AG04450 (cell line): ENCODE measurements at regions not wholly inside any gene's neighbourhood (a gene's known extent, or its start where the extent isn't known, plus 50 kb on each side); places are given as distances from the start of the nearest gene placed in this dataset.

ENCODE experiments used
- CTCF ChIA-PET: fragments of 300-600, 350-600 bp; formaldehyde crosslinking; extraction: SDS; loops from one replicate; lab custom pipeline; 2022; ENCODE audit warnings: antibody characterized with exemption, inconsistent platforms; lab: Charles Lee
- POLR2A ChIA-PET: fragments of 350-600 bp; formaldehyde crosslinking; extraction: SDS; loops from one replicate; lab custom pipeline; 2021; ENCODE audit warnings: antibody characterized with exemption, inconsistent platforms; lab: Yijun Ruan, JAX
- DNase-seq: peaks from one replicate; pipeline ENCODE4 v3.0.0-alpha.2; 2011; ENCODE audit warnings: low read depth, low spot score
- H3K27ac ChIP-seq: one replicate; pipeline ENCODE4 v1.5.1; 2012; ENCODE audit warnings: low read depth, low read length, control low read depth
- H3K27me3 ChIP-seq: one replicate; pipeline ENCODE4 v1.6.0; 2012; ENCODE audit warnings: low read length; ENCODE audit not compliant: control insufficient read depth, insufficient read depth
- H3K4me3 ChIP-seq: 2 replicates; pipeline ENCODE4 v1.5.1; 2011; ENCODE audit warnings: mild to moderate bottlenecking, low read depth, low read length, control low read depth
- H3K9me3 ChIP-seq: 2 replicates; pipeline ENCODE4 v1.5.1; 2012; ENCODE audit warnings: low read length; ENCODE audit not compliant: control insufficient read depth, insufficient read depth
- CTCF ChIP-seq: IDR thresholded peaks from 2 replicates; pipeline ENCODE4 v1.5.1; 2011; ENCODE audit warnings: low read depth, low read length, control low read depth, inconsistent platforms

DNA sequence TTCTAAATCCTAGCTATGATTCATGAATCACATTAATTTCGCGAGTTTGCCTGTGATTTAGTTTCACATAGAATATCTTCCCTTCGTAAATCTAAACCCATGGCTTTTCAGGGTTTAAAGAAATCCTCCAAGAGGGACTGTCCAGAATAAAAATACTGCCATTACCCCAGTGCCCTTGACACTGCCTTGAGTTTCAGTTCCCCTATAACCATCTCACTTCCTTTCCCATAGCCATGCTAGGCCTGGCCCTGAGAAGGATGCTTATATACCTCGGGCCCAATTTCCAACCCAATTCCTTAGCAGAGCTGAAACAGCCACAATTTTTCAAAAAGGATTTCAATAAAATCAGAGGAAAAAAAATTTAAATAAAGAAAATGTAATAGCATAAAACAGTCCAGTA, 697.3 kb downstream of the FRK start:
- H3K27ac ChIP-seq, result no peak overlapping the region
- ChIA-PET CTCF (no interaction called here), POLR2A (no interaction called here)
- H3K27me3 ChIP-seq, result no peaks in the 10 kb centered on the region
- no peak overlapping the region for H3K4me3 ChIP-seq
- no peak for TF ChIP-seq CTCF
- no peak for DNase-seq
- H3K9me3 ChIP-seq, result no peaks in the 10 kb centered on the region; the same call in 1 of the 2 replicates

DNA sequence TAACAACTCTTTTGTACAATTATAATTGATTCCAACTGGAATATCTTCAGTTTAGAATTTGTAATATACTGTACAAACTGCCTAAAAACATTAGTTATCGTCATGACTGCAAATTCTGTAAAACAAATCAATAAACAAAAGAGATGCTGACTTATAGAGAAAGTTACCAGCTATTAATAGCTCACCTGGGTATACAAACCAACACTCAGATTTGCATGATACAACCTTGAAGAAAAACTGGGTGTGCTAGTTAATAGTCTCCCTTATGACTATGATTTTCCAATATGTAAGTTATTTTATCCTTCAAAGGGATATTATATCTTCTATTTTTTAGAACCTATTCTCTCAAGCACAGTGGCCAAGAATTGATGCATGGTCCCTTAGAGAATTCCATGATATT, 698.5 kb downstream of the FRK start:
- Histone ChIP-seq H3K9me3 (no peaks in the 10 kb centered on the region; the same call in 1 of the 2 replicates), H3K4me3 (no peak overlapping the region), H3K27me3 (no peaks in the 10 kb centered on the region), H3K27ac (no peak overlapping the region)
- DNase-seq, result no peak
- no peak for TF ChIP-seq CTCF
- ChIA-PET CTCF (interaction anchor here (0.6 kb wide), 1 partner anchor 358 kb away, joined by 3 read pairs; no protein-coding TSS in a partner anchor), POLR2A (no interaction called here)

- Histone ChIP-seq H3K27ac (no peak overlapping the region), H3K9me3 (no peaks in the 10 kb centered on the region), H3K27me3 (no peaks in the 10 kb centered on the region), H3K4me3 (no peak overlapping the region)
- no peak for TF ChIP-seq CTCF
- no peak for DNase-seq
- ChIA-PET POLR2A (no interaction called here), CTCF (no interaction called here)
Observed at GRCh38 chr6:115360602-115361325, 699.9 kb downstream of the FRK start.

GRCh38 chr6:115358616-115359015, 702.1 kb downstream of the FRK start:
- H3K4me3 ChIP-seq, result no peak overlapping the region
- TF ChIP-seq CTCF, result no peak
- H3K9me3 ChIP-seq, result no peaks in the 10 kb centered on the region
- CTCF ChIA-PET, result interaction anchor here (0.7 kb wide), 1 partner anchor 327 kb away, joined by 3 read pairs; no protein-coding TSS in a partner anchor
- H3K27ac ChIP-seq, result no peak overlapping the region
- POLR2A ChIA-PET, result no interaction called here
- H3K27me3 ChIP-seq, result no peaks in the 10 kb centered on the region
- no peak for DNase-seq

DNA sequence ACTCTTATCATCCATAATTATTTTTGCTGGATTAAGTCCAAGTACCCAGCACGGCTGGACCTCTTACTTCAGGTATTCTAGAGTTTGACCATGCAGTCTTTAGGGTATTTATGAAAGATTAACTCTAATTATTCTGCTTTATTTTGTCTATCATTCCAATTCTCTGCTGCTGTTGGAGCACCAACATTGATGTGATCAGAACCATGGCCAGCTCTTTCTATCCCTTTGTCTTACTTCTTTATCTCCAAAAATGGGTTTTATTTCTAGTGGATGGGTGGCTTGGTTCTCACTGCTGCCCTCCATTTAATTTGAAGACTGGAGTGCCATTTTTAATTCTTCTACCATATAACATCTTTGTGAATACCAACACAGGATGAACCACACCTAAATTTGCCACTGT, 704.3 kb downstream of the FRK start:
- no peak for DNase-seq
- no peak for TF ChIP-seq CTCF
- Histone ChIP-seq H3K27ac (no peak overlapping the region), H3K9me3 (no peaks in the 10 kb centered on the region), H3K4me3 (no peak overlapping the region), H3K27me3 (no peaks in the 10 kb centered on the region)
- POLR2A ChIA-PET, result no interaction called here
- CTCF ChIA-PET, result no interaction called here
